ENCODE measurements at regions not wholly inside any gene's neighbourhood (a gene's known extent, or its start where the extent isn't known, plus 50 kb on each side); places are given as distances from the start of the nearest gene placed in this dataset.

DNA sequence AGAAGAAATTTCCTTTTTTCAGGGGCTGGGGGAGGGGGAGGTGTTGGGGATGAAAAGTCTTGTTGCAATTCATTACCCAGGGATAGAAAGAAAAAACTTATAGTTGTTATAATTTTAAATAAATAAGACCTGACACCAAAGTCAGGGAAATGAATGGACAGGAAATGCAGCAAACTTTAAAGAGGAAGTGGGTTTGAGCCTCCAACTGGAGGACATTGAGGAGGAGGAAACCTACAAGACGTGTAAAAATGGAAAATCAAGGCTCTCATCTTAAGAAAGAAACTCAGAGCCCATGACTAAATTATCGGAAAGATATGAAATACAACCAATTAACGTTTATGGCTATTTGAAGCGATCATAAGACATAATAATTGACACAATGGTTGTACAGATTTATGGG, 54.4 kb downstream of the NIBAN1 start:
- H3K36me3 ChIP-seq (replicated peaks; ENCODE audit: low read depth, low read length): peaks cover 11% of the 10 kb centered on the region
- H3K27ac ChIP-seq (ENCODE audit: low read length): no peak overlapping the region
- H3K79me2 ChIP-seq (ENCODE audit: low read length): peaks cover 58% of the 10 kb centered on the region
- peaks cover 43% of the 10 kb centered on the region for H3K4me1 ChIP-seq (ENCODE audit: low read length)
- H3K27me3 ChIP-seq (ENCODE audit: low read depth, low read length): no peaks in the 10 kb centered on the region
- no peak overlapping the region for H2AFZ ChIP-seq (ENCODE audit: low read depth, low read length)
- no peak overlapping the region for H3K4me3 ChIP-seq (ENCODE audit: low read length)
- no peak overlapping the region for H3K9ac ChIP-seq (ENCODE audit: low read length)
- no peaks in the 10 kb centered on the region for H3K9me3 ChIP-seq (ENCODE audit: insufficient read depth, low read length)
- TF ChIP-seq, protein P1, sequence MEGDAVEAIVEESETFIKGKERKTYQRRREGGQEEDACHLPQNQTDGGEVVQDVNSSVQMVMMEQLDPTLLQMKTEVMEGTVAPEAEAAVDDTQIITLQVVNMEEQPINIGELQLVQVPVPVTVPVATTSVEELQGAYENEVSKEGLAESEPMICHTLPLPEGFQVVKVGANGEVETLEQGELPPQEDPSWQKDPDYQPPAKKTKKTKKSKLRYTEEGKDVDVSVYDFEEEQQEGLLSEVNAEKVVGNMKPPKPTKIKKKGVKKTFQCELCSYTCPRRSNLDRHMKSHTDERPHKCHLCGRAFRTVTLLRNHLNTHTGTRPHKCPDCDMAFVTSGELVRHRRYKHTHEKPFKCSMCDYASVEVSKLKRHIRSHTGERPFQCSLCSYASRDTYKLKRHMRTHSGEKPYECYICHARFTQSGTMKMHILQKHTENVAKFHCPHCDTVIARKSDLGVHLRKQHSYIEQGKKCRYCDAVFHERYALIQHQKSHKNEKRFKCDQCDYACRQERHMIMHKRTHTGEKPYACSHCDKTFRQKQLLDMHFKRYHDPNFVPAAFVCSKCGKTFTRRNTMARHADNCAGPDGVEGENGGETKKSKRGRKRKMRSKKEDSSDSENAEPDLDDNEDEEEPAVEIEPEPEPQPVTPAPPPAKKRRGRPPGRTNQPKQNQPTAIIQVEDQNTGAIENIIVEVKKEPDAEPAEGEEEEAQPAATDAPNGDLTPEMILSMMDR (IDR thresholded peaks at IDR 0.05; ENCODE audit: low read depth, low read length): no peak
- no peak for TF ChIP-seq EZH2phosphoT487 (IDR thresholded peaks at IDR 0.05; ENCODE audit: low read depth)
- peak overlapping the region; percentile 13; the same call in 1 of the 2 replicates for H3K4me2 ChIP-seq (ENCODE audit: low read length)
- peaks cover 6% of the 10 kb centered on the region; the same call in 1 of the 2 replicates for H4K20me1 ChIP-seq (ENCODE audit: insufficient read depth, low read length)

DNA sequence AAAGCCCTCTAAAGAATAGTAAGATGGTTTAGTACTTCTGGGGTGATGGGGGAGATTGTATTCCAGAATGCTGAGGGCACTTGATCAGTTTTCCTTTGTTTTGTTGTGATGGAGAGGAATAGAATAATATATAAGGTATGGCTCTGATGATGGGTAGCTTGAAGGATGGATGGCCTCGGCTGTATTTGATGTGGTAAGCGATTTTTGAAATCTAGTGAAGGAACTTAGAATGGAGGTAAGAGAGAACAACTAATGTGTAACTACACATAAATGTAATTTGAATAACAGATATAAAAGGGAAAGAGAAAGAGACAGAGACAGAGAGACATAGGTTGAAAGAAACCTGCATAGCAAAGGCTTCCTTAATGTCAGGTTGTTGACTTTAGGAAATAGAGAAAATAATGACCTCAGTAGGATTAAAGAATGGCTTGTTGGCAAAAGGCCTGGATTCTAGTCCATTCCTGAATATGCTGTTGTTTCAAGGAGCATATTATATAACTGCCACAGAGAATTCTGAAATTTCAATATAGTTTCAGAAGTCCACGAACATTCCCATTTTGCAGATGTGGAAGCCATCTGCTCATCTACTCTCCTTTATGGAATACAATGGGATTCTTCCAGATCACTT, 58.7 kb downstream of the NIBAN1 start:
- no peaks in the 10 kb centered on the region for H3K27me3 ChIP-seq (ENCODE audit: low read depth, low read length)
- TF ChIP-seq EZH2phosphoT487 (IDR thresholded peaks at IDR 0.05; ENCODE audit: low read depth): no peak
- TF ChIP-seq, protein P1 (IDR thresholded peaks at IDR 0.05; ENCODE audit: low read depth, low read length): no peak
- H3K36me3 ChIP-seq (replicated peaks; ENCODE audit: low read depth, low read length): peaks cover 14% of the 10 kb centered on the region
- no peak overlapping the region for H3K9ac ChIP-seq (ENCODE audit: low read length)
- H3K27ac ChIP-seq (ENCODE audit: low read length): no peak overlapping the region
- H3K9me3 ChIP-seq (ENCODE audit: insufficient read depth, low read length): no peaks in the 10 kb centered on the region
- no peak overlapping the region for H3K4me2 ChIP-seq (ENCODE audit: low read length)
- H3K4me3 ChIP-seq (ENCODE audit: low read length): no peak overlapping the region
- peaks cover 87% of the 10 kb centered on the region for H3K79me2 ChIP-seq (ENCODE audit: low read length)
- H4K20me1 ChIP-seq (ENCODE audit: insufficient read depth, low read length): peaks cover 6% of the 10 kb centered on the region; the same call in 1 of the 2 replicates
- peaks cover 43% of the 10 kb centered on the region for H3K4me1 ChIP-seq (ENCODE audit: low read length)
- H2AFZ ChIP-seq (ENCODE audit: low read depth, low read length): no peak overlapping the region

DNA sequence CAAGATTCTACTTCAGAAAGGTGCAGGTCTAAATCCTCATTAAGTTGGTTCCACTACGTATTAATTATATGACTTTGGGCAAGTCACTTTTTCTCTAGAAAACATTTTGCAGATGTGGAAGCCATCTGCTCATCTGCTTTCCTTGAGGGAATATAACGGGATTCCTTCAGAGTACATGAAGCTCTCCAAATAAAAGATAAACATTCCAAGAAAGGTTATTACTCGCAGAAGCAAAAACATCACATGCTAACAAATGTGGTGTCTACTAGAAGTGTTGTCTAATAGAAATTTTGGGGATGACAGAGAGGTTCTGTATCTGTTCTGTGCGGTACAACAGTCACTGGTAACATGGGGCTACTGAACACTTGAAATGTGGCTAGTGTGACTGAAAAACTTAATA, 60.2 kb downstream of the NIBAN1 start:
- H3K27ac ChIP-seq (ENCODE audit: low read length): no peak overlapping the region
- H3K4me1 ChIP-seq (ENCODE audit: low read length): peaks cover 30% of the 10 kb centered on the region
- H3K36me3 ChIP-seq (replicated peaks; ENCODE audit: low read depth, low read length): peaks cover 14% of the 10 kb centered on the region
- no peak overlapping the region for H3K4me2 ChIP-seq (ENCODE audit: low read length)
- H3K9ac ChIP-seq (ENCODE audit: low read length): no peak overlapping the region
- H2AFZ ChIP-seq (ENCODE audit: low read depth, low read length): no peak overlapping the region
- no peaks in the 10 kb centered on the region for H3K27me3 ChIP-seq (ENCODE audit: low read depth, low read length)
- H3K79me2 ChIP-seq (ENCODE audit: low read length): peaks cover 89% of the 10 kb centered on the region
- H3K9me3 ChIP-seq (ENCODE audit: insufficient read depth, low read length): no peaks in the 10 kb centered on the region
- H3K4me3 ChIP-seq (ENCODE audit: low read length): no peak overlapping the region
- H4K20me1 ChIP-seq (ENCODE audit: insufficient read depth, low read length): peaks cover 6% of the 10 kb centered on the region; the same call in 1 of the 2 replicates
- TF ChIP-seq, protein P1 (IDR thresholded peaks at IDR 0.05; ENCODE audit: low read depth, low read length): no peak
- no peak for TF ChIP-seq EZH2phosphoT487 (IDR thresholded peaks at IDR 0.05; ENCODE audit: low read depth)

DNA sequence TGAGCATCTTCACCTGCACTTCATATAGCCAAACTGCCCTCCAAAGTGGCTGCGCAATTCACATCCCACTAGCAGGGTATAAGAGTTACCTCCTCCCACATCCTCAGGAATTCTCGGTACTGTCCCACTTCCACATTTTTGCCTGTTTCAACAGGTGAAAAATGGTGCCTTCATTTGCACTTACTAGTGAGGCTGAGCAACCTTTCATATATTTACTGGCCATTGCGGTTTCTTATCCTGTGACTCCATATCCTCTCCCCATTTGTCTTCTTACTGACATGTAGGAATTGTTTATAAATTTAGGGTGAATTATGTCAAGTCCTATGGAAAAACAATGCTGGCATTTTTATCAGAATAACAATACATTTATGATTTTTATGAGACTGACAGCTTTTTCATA, 61.9 kb downstream of the NIBAN1 start:
- peaks cover 89% of the 10 kb centered on the region for H3K79me2 ChIP-seq (ENCODE audit: low read length)
- TF ChIP-seq EZH2phosphoT487 (IDR thresholded peaks at IDR 0.05; ENCODE audit: low read depth): no peak
- TF ChIP-seq, protein P1 (IDR thresholded peaks at IDR 0.05; ENCODE audit: low read depth, low read length): no peak

More for the DNA sequence above, 61.9 kb downstream of the NIBAN1 start:
- Histone ChIP-seq H3K27me3 (ENCODE audit: low read depth, low read length) (no peaks in the 10 kb centered on the region), H3K27ac (ENCODE audit: low read length) (no peak overlapping the region), H3K4me1 (ENCODE audit: low read length) (peaks cover 13% of the 10 kb centered on the region), H3K4me3 (ENCODE audit: low read length) (no peak overlapping the region), H3K36me3 (replicated peaks; ENCODE audit: low read depth, low read length) (peaks cover 14% of the 10 kb centered on the region), H3K4me2 (ENCODE audit: low read length) (no peak overlapping the region), H4K20me1 (ENCODE audit: insufficient read depth, low read length) (no peaks in the 10 kb centered on the region), H2AFZ (ENCODE audit: low read depth, low read length) (no peak overlapping the region), H3K9me3 (ENCODE audit: insufficient read depth, low read length) (no peaks in the 10 kb centered on the region), H3K9ac (ENCODE audit: low read length) (no peak overlapping the region)
